Keratinocyte (primary cell): ENCODE measurements at regions not wholly inside any gene's neighbourhood (a gene's known extent, or its start where the extent isn't known, plus 50 kb on each side); places are given as distances from the start of the nearest gene placed in this dataset.

Source experiments
- DNase-seq: peaks from one replicate; pipeline ENCODE4 v3.0.0-alpha.2; 2011; ENCODE audit warnings: low read depth, missing footprints, low spot score
- FAIRE-seq: peaks from 2 replicates; lab custom pipeline; 2011; peaks lifted over from hg19 to GRCh38; lab: Jason Lieb, UNC
- H2AFZ ChIP-seq: 2 replicates; pipeline ENCODE4 v1.6.0; 2012; ENCODE audit warnings: low read length, control low read depth, inconsistent platforms; ENCODE audit not compliant: control insufficient read depth
- H3K27ac ChIP-seq: 2 replicates; pipeline ENCODE4 v1.5.1; 2011; ENCODE audit warnings: low read length; ENCODE audit not compliant: control insufficient read depth, insufficient read depth
- H3K27me3 ChIP-seq: 3 replicates; pipeline ENCODE4 v1.6.0; 2011; ENCODE audit warnings: low read length; ENCODE audit not compliant: control insufficient read depth, insufficient read depth; ENCODE audit errors: extremely low read depth
- H3K36me3 ChIP-seq, 2 experiments: 2 replicates in 1 of 2; 3 replicates in 1 of 2; pipeline ENCODE4 v1.5.1; 2011; ENCODE audit warnings: low read length in 2 of 2, mild to moderate bottlenecking in 1 of 2; ENCODE audit not compliant: control insufficient read depth in 2 of 2, insufficient read depth in 2 of 2; ENCODE audit errors: extremely low read depth in 1 of 2
- H3K4me1 ChIP-seq: 3 replicates; pipeline ENCODE4 v1.5.1; 2011; ENCODE audit warnings: low read length; ENCODE audit not compliant: control insufficient read depth, insufficient read depth; ENCODE audit errors: extremely low read depth
- H3K4me2 ChIP-seq: 3 replicates; pipeline ENCODE4 v1.6.0; 2011; ENCODE audit warnings: low read depth, low read length; ENCODE audit not compliant: control insufficient read depth, insufficient read depth; ENCODE audit errors: extremely low read depth
- H3K4me3 ChIP-seq, 3 experiments: fragments of 200-600 bp in 1 of 3; sonication (generic) in 1 of 3; 2 replicates in 2 of 3; 3 replicates in 1 of 3; pipeline ENCODE4 v1.5.1; 2011 to 2016; ENCODE audit warnings: low read length in 3 of 3, mild to moderate bottlenecking in 3 of 3, control low read depth in 2 of 3, inconsistent platforms in 1 of 3, low read depth in 1 of 3, mixed read lengths in 1 of 3, mixed run types in 1 of 3, moderate library complexity in 1 of 3; ENCODE audit not compliant: control insufficient read depth in 2 of 3, insufficient read depth in 2 of 3; ENCODE audit errors: extremely low read depth in 1 of 3
- H3K79me2 ChIP-seq: 2 replicates; pipeline ENCODE4 v1.6.0; 2012; ENCODE audit warnings: low read length; ENCODE audit not compliant: control insufficient read depth, insufficient read depth
- H3K9ac ChIP-seq: 3 replicates; pipeline ENCODE4 v1.6.0; 2011; ENCODE audit warnings: low read length; ENCODE audit not compliant: control insufficient read depth, insufficient read depth; ENCODE audit errors: extremely low read depth
- H3K9me1 ChIP-seq: 3 replicates; pipeline ENCODE4 v1.6.0; 2011; ENCODE audit warnings: low read length; ENCODE audit not compliant: control insufficient read depth, insufficient read depth; ENCODE audit errors: extremely low read depth
- H3K9me3 ChIP-seq: 2 replicates; pipeline ENCODE4 v1.5.1; 2012; ENCODE audit warnings: low read depth, low read length; ENCODE audit not compliant: control insufficient read depth
- H4K20me1 ChIP-seq: 3 replicates; pipeline ENCODE4 v1.6.0; 2011; ENCODE audit warnings: low read length; ENCODE audit not compliant: control insufficient read depth, insufficient read depth; ENCODE audit errors: extremely low read depth
- CTCF ChIP-seq, 3 experiments: IDR thresholded peaks in 1 of 3; conservative IDR thresholded peaks in 1 of 3; optimal IDR thresholded peaks in 1 of 3; 2 replicates in 2 of 3; 3 replicates in 1 of 3; pipeline versions ENCODE3 to v1.5.1; 2011; ENCODE audit warnings: low read length in 3 of 3, mild to moderate bottlenecking in 3 of 3, moderate library complexity in 2 of 3, control low read depth in 1 of 3, inconsistent platforms in 1 of 3; ENCODE audit not compliant: insufficient read depth in 2 of 3; ENCODE audit errors: extremely low read depth in 1 of 3
- EZH2 ChIP-seq: IDR thresholded peaks from one replicate; pipeline ENCODE4 v1.6.1; 2012; ENCODE audit warnings: inconsistent platforms, mild to moderate bottlenecking, low read length, moderate library complexity
- dilution Hi-C: fragments of 300-500 bp; cut with MboI; formaldehyde crosslinking; loops from one replicate; pipeline ENCODE4 v1.7.0; 2020; ENCODE audit warnings: low sequenced_read_pairs; ENCODE audit not compliant: extremely low pct_ligation_motif_present

GRCh38 chr6:115666997-115667396 is 393.7 kb downstream of the FRK start:
- FAIRE-seq = no peak

GRCh38 chr6:115665310-115665709 is 395.4 kb downstream of the FRK start:
- FAIRE-seq = no peak
- dilution Hi-C loops = no loop called here
- Histone ChIP-seq H3K9ac (no peak overlapping the region), H3K4me1 (no peaks in the 10 kb centered on the region), H3K27me3 (no peaks in the 10 kb centered on the region), H4K20me1 (no peaks in the 10 kb centered on the region), H3K9me1 (no peaks in the 10 kb centered on the region), H3K79me2 (no peaks in the 10 kb centered on the region), H3K36me3 (no peaks in the 10 kb centered on the region), H3K4me3 (no peak overlapping the region), H3K9me3 (no peaks in the 10 kb centered on the region), H3K4me2 (no peak overlapping the region), H2AFZ (no peak overlapping the region), H3K27ac (no peak overlapping the region)
- TF ChIP-seq CTCF (optimal IDR thresholded peaks at IDR 0.05 in 1 of 3, IDR thresholded peaks at IDR 0.05 in 1 of 3, conservative IDR thresholded peaks at IDR 0.05 in 1 of 3; ENCODE audit: extremely low read depth in 1 of 3, insufficient read depth in 2 of 3, low read length in 3 of 3) (no peak), EZH2 (no peak)
- no peak for DNase-seq

More at GRCh38 chr6:115666997-115667396, 393.7 kb downstream of the FRK start:
- H3K27me3 ChIP-seq = no peaks in the 10 kb centered on the region
- H3K4me1 ChIP-seq = no peaks in the 10 kb centered on the region
- H3K27ac ChIP-seq = no peak overlapping the region
- H3K9me1 ChIP-seq = no peaks in the 10 kb centered on the region
- no peak for DNase-seq
- H3K36me3 ChIP-seq = no peaks in the 10 kb centered on the region
- no peak for TF ChIP-seq EZH2
- no peak for TF ChIP-seq CTCF (optimal IDR thresholded peaks at IDR 0.05 in 1 of 3, IDR thresholded peaks at IDR 0.05 in 1 of 3, conservative IDR thresholded peaks at IDR 0.05 in 1 of 3; ENCODE audit: extremely low read depth in 1 of 3, insufficient read depth in 2 of 3, low read length in 3 of 3)
- H3K9me3 ChIP-seq = no peaks in the 10 kb centered on the region
- no peak overlapping the region for H3K4me2 ChIP-seq
- no peak overlapping the region for H3K9ac ChIP-seq
- H4K20me1 ChIP-seq = no peaks in the 10 kb centered on the region
- H3K79me2 ChIP-seq = no peaks in the 10 kb centered on the region
- no peak overlapping the region for H2AFZ ChIP-seq
- dilution Hi-C loops = no loop called here
- H3K4me3 ChIP-seq = no peak overlapping the region
